ENCODE measurements at regions not wholly inside any gene's neighbourhood (a gene's known extent, or its start where the extent isn't known, plus 50 kb on each side); places are given as distances from the start of the nearest gene placed in this dataset.

DNA sequence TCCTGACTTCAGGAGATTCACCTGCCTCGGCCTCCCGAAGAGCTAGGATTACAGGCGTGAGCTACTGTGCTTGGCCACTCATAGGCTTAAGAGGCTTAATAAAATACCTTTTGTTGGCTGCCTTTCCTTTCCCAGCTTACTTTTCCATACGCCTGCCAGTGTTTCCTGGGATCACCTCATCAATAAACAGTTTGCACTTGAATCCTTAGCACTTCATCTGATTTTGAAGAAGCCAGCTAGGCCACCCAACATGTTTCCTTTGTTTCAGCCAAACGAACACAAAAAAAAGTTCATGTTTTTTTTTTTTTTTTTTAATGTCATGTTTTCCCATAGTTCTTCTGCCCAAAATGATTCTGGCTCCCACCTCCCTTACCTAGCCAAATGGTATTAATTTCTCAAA lies 92.3 kb downstream of the RAP2B start:
- H3K9ac ChIP-seq (ENCODE audit: insufficient read length), result no peak overlapping the region
- H3K27ac ChIP-seq, result no peak overlapping the region
- TF ChIP-seq FOXP2 (optimal IDR thresholded peaks at IDR 0.05; ENCODE audit: control extremely low read depth, extremely low read length, insufficient read depth), result no peak
- TF ChIP-seq EZH2 (IDR thresholded peaks at IDR 0.05), result no peak
- no peak for TF ChIP-seq POLR2AphosphoS5 (IDR thresholded peaks at IDR 0.05; ENCODE audit: borderline replicate concordance, low read depth, low read length)
- DNase-seq (ENCODE audit: low read depth, low spot score), result no peak
- H3K4me3 ChIP-seq, result no peak overlapping the region
- H3K9me3 ChIP-seq (ENCODE audit: low read depth, low read length), result no peaks in the 10 kb centered on the region
- H3K36me3 ChIP-seq (ENCODE audit: insufficient read depth, low read length), result no peaks in the 10 kb centered on the region

DNA sequence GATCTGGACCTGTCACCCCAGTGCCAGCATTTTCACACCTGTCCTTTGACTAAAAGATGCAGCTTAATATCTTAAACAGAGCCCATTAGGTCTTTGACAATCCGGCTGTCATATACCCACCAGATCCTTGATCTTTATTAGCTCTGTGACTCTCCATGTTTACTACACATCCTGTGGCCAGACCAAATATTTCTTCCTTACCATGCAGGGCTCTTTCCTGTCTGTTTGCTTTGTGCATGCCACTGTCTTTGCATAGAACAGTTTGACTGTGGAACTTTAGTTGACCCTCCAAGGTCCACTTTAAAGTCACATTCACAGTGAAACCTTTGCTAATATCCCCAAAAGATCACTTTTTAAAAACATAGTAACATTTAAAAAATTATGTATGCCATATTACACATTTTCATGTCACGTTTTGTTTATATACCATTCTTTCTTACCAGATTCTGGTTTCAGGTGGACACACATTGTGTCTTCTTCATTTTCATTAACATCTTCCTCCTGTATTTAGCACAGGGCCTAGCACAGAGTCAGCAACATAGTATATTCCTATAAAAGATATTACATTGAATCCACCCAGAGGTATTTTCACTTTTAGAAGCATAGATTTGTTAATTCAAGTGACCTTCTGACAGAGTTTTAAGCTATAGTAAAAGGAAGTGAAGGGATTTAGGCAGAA lies 95.8 kb downstream of the RAP2B start:
- TF ChIP-seq FOXP2 (optimal IDR thresholded peaks at IDR 0.05; ENCODE audit: control extremely low read depth, extremely low read length, insufficient read depth) (no peak), EZH2 (IDR thresholded peaks at IDR 0.05) (no peak), POLR2AphosphoS5 (IDR thresholded peaks at IDR 0.05; ENCODE audit: borderline replicate concordance, low read depth, low read length) (no peak)
- H3K9ac ChIP-seq (ENCODE audit: insufficient read length), result no peak overlapping the region
- H3K27ac ChIP-seq, result no peak overlapping the region
- no peaks in the 10 kb centered on the region for H3K9me3 ChIP-seq (ENCODE audit: low read depth, low read length)
- no peak overlapping the region for H3K4me3 ChIP-seq
- H3K36me3 ChIP-seq (ENCODE audit: insufficient read depth, low read length), result no peaks in the 10 kb centered on the region
- no peak for DNase-seq (ENCODE audit: low read depth, low spot score)

DNA sequence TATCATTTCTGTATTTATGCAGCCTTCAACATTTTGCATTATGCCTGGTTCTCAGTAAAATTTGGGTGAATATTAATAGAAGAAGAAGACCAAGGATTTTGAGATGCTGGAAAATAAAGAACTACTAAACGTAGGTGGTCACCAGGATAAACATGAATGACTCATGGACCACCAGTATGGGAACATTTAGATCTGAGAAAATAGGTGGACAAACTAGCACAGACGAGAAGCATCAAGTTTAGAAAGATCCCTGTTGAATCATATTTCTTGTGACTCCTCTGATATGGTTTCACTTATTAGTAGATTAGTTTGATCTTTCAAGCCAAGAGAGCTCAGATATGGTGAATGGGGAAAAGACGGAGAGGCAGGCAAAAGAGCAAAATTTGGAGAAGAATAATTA lies 97.9 kb downstream of the RAP2B start:
- Histone ChIP-seq H3K4me3 (no peak overlapping the region), H3K36me3 (ENCODE audit: insufficient read depth, low read length) (no peaks in the 10 kb centered on the region), H3K27ac (no peak overlapping the region)

DNA sequence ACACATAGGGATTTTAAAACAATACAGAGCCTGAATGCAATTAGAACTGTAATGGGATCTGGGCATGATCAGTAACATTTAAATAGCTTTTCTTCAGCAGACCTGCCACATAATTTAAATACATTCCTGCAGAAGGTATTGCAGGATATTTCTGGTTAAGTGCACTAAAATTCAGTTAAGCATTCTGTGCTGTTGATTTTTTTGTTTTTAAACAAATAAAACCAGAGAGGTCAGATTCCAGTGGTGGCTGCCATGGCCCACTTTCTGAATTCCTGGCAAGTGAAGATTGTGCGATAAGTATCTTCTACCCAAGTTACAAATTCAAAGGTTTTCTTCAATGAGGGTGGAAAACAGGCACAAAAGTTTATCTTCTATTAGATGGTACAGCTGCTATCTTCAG lies 98.7 kb downstream of the RAP2B start:
- H3K4me3 ChIP-seq, result no peak overlapping the region
- H3K36me3 ChIP-seq (ENCODE audit: insufficient read depth, low read length), result no peaks in the 10 kb centered on the region
- DNase-seq (ENCODE audit: low read depth, low spot score), result no peak
- no peak for TF ChIP-seq POLR2AphosphoS5 (IDR thresholded peaks at IDR 0.05; ENCODE audit: borderline replicate concordance, low read depth, low read length)
- TF ChIP-seq EZH2 (IDR thresholded peaks at IDR 0.05), result no peak
- no peak for TF ChIP-seq FOXP2 (optimal IDR thresholded peaks at IDR 0.05; ENCODE audit: control extremely low read depth, extremely low read length, insufficient read depth)
- no peak overlapping the region for H3K27ac ChIP-seq
- no peaks in the 10 kb centered on the region for H3K9me3 ChIP-seq (ENCODE audit: low read depth, low read length)
- no peak overlapping the region for H3K9ac ChIP-seq (ENCODE audit: insufficient read length)

More for the DNA sequence above, 97.9 kb downstream of the RAP2B start:
- TF ChIP-seq FOXP2 (optimal IDR thresholded peaks at IDR 0.05; ENCODE audit: control extremely low read depth, extremely low read length, insufficient read depth), result no peak
- TF ChIP-seq POLR2AphosphoS5 (IDR thresholded peaks at IDR 0.05; ENCODE audit: borderline replicate concordance, low read depth, low read length), result no peak
- TF ChIP-seq EZH2 (IDR thresholded peaks at IDR 0.05), result no peak
- no peak for DNase-seq (ENCODE audit: low read depth, low spot score)
- H3K9me3 ChIP-seq (ENCODE audit: low read depth, low read length), result no peaks in the 10 kb centered on the region
- H3K9ac ChIP-seq (ENCODE audit: insufficient read length), result no peak overlapping the region

DNA sequence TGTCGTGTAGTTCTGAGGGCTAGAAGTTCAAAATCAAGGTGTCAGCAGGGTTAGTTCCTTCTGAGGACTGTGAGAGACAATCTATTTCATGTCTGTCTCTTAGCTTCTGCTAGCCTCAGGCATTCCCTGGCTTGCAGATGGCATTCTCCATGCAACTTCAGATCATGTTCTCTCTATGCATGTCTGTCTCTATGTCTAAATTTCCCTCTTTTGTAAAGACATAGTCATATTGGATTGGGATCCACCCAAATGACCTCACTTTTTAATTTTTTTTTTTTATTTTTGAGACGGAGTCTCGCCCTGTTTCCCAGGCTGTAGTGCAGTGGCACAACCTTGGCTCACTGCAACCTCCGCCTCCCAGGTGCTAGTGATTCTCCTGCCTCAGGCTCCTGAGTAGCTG lies 104.6 kb downstream of the RAP2B start:
- no peak overlapping the region for H3K27ac ChIP-seq
- H3K9me3 ChIP-seq (ENCODE audit: low read depth, low read length), result no peaks in the 10 kb centered on the region
- no peak for DNase-seq (ENCODE audit: low read depth, low spot score)

DNA sequence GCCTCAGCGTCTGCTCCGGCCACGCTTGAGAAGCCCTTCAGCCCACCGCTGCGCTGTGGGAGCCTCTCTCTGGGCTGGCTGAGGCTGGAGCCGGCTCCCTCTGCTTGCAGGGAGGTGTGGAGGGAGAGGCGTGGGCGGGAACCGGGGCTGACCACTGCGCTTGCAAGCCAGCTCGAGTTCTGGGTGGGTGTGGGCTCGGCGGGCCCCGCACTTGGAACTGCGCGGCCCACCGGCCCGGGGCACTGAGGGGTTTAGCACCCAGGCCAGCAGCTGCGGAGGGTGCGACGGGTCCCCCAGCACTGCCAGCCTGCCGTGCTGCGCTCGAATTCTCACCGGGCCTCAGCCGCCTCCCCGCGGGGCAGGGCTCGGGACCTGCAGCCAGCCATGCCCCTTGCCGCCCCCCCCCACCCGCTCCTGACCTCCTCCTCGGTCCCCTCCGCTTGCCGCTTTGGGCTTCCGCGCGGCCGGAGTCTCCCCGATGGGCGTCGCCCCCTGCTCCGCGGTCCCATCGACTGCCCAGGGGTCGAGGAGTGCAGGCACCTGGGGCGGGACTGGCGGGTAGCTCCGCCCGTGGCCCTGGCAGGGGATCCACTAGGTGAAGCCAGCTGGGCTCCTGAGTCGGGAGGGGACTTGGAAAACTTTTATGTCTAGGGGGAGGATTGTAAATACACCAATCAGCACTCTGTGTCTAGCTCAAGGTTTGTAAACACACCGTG lies 106.7 kb downstream of the RAP2B start:
- H3K9me3 ChIP-seq (ENCODE audit: low read depth, low read length), result no peaks in the 10 kb centered on the region
- H3K27ac ChIP-seq, result no peak overlapping the region
- no peak for TF ChIP-seq EZH2 (IDR thresholded peaks at IDR 0.05)
- no peak for TF ChIP-seq POLR2AphosphoS5 (IDR thresholded peaks at IDR 0.05; ENCODE audit: borderline replicate concordance, low read depth, low read length)
- no peak for TF ChIP-seq FOXP2 (optimal IDR thresholded peaks at IDR 0.05; ENCODE audit: control extremely low read depth, extremely low read length, insufficient read depth)
- H3K4me3 ChIP-seq, result no peak overlapping the region
- no peak for DNase-seq (ENCODE audit: low read depth, low spot score)
- no peaks in the 10 kb centered on the region for H3K36me3 ChIP-seq (ENCODE audit: insufficient read depth, low read length)
- no peak overlapping the region for H3K9ac ChIP-seq (ENCODE audit: insufficient read length)

More for the DNA sequence above, 104.6 kb downstream of the RAP2B start:
- Histone ChIP-seq H3K4me3 (no peak overlapping the region), H3K9ac (ENCODE audit: insufficient read length) (no peak overlapping the region), H3K36me3 (ENCODE audit: insufficient read depth, low read length) (no peaks in the 10 kb centered on the region)
- TF ChIP-seq EZH2 (IDR thresholded peaks at IDR 0.05), result no peak
- no peak for TF ChIP-seq POLR2AphosphoS5 (IDR thresholded peaks at IDR 0.05; ENCODE audit: borderline replicate concordance, low read depth, low read length)
- TF ChIP-seq FOXP2 (optimal IDR thresholded peaks at IDR 0.05; ENCODE audit: control extremely low read depth, extremely low read length, insufficient read depth), result no peak

DNA sequence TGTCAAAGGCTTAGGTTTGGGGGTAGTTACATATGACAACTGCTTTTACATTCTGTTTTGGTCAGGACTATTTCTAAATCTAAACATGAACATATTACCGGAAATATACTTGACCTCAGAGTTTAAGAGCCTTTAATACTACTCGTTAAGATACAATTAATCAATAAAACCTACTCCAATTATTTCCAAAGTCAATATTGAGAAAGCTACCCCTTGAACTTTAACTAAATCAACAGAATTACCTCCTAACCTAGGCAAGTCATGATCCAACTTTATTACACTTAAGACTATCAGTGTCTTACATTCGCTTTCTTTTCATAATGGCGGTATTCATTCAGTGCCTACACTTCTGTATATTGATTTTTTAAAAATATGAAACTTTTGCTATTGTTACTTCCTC lies 107.7 kb downstream of the RAP2B start:
- H3K9ac ChIP-seq (ENCODE audit: insufficient read length), result no peak overlapping the region
- no peak for TF ChIP-seq POLR2AphosphoS5 (IDR thresholded peaks at IDR 0.05; ENCODE audit: borderline replicate concordance, low read depth, low read length)
- no peak for TF ChIP-seq FOXP2 (optimal IDR thresholded peaks at IDR 0.05; ENCODE audit: control extremely low read depth, extremely low read length, insufficient read depth)
- no peak for TF ChIP-seq EZH2 (IDR thresholded peaks at IDR 0.05)
- no peaks in the 10 kb centered on the region for H3K36me3 ChIP-seq (ENCODE audit: insufficient read depth, low read length)
- no peak overlapping the region for H3K4me3 ChIP-seq
- DNase-seq (ENCODE audit: low read depth, low spot score), result no peak
- no peaks in the 10 kb centered on the region for H3K9me3 ChIP-seq (ENCODE audit: low read depth, low read length)
- no peak overlapping the region for H3K27ac ChIP-seq

DNA sequence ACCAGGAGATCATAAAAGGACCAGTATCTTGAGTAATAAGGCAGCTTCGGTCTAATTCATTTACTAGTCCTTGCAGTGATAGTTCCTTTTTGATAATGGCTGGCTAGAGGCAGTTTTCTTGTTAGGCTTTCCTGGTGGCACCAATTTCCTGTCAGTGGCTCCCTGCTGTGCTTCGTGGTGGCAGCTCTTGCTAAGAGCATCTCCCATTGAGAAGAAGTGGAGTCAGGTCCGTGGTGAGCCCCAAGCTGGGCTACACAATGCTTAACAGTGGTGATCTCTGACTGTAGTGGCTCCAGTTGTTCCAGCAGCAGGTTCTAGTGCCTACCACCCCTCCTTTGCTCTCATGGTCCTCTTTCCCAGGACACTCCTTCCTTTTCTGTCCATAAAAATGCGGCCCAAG lies 111.2 kb downstream of the RAP2B start:
- H3K9ac ChIP-seq (ENCODE audit: insufficient read length), result no peak overlapping the region
- no peak overlapping the region for H3K27ac ChIP-seq
- H3K36me3 ChIP-seq (ENCODE audit: insufficient read depth, low read length), result no peaks in the 10 kb centered on the region
- no peak overlapping the region for H3K4me3 ChIP-seq
- TF ChIP-seq FOXP2 (optimal IDR thresholded peaks at IDR 0.05; ENCODE audit: control extremely low read depth, extremely low read length, insufficient read depth) (no peak), EZH2 (IDR thresholded peaks at IDR 0.05) (no peak), POLR2AphosphoS5 (IDR thresholded peaks at IDR 0.05; ENCODE audit: borderline replicate concordance, low read depth, low read length) (no peak)
- peak; percentile 63 for DNase-seq (ENCODE audit: low read depth, low spot score)
- no peaks in the 10 kb centered on the region for H3K9me3 ChIP-seq (ENCODE audit: low read depth, low read length)

Measured in SK-N-MC (cell line).